Stimulated activated naive B cell treated with anti-CD40 and anti-IgM and Interleukin-4, amounts not matched to agents 10 μg/mL and 1 μg/mL and 100 μg/mL, for 72 hours (primary cell): ENCODE measurements at regions not wholly inside any gene's neighbourhood (a gene's known extent, or its start where the extent isn't known, plus 50 kb on each side); places are given as distances from the start of the nearest gene placed in this dataset.
A peak's percentile ranks its signal among the peaks of the same experiment; 100 is the strongest.

Source experiments
- ATAC-seq, 2 donors: fragments of 150-1000 bp; cut with Tn5 transposase; replicated peaks; 2 replicates each; pipeline ENCODE4 v1.10.0; 2021; ENCODE audit warnings: moderate library complexity in 1 of 2
- DNase-seq: peaks from one replicate; pipeline ENCODE4 v3.0.0; 2021
- H3K27ac Mint-ChIP-seq: one replicate; pipeline ENCODE4 v1.8.0; 2022; ENCODE audit warnings: mild to moderate bottlenecking, mixed read lengths
- H3K27me3 Mint-ChIP-seq, 2 donors: one replicate each; pipeline ENCODE4 v1.8.0; 2022; ENCODE audit warnings: mixed read lengths in 2 of 2
- H3K36me3 Mint-ChIP-seq, 2 donors: one replicate each; pipeline ENCODE4 v1.8.0; 2022; ENCODE audit warnings: mixed read lengths in 2 of 2, mild to moderate bottlenecking in 1 of 2
- H3K4me1 Mint-ChIP-seq, 2 donors: one replicate each; pipeline ENCODE4 v1.8.0; 2022; ENCODE audit warnings: mixed read lengths in 2 of 2, mild to moderate bottlenecking in 1 of 2
- H3K4me3 Mint-ChIP-seq, 2 donors: one replicate each; pipeline ENCODE4 v1.8.0; 2022; ENCODE audit warnings: mild to moderate bottlenecking in 2 of 2, mixed read lengths in 2 of 2, moderate library complexity in 1 of 2
- H3K9me3 Mint-ChIP-seq, 2 donors: one replicate each; pipeline ENCODE4 v1.8.0; 2022; ENCODE audit warnings: mixed read lengths in 2 of 2, mild to moderate bottlenecking in 1 of 2

DNA sequence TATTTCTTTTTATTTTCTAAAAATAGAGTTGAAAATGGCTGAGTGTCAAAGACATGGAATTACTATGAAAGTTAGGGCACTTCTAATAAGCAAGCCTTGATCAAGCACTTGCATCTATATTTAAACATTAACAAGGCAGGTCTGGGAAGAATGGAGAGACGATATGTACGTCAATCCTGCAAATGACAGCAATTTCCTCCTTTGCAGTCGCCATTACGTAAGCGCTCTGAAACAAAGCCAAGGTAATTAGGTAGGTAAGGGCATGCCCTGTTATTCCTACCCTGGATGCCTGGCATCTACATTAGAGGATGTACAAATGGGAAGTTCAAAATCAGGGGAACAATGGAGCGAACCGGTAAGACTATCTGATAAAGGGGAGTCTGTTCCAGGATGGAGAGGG lies 664.0 kb upstream of the ARGLU1 start:
- no peak overlapping the region for H3K4me3 Mint-ChIP-seq

DNA sequence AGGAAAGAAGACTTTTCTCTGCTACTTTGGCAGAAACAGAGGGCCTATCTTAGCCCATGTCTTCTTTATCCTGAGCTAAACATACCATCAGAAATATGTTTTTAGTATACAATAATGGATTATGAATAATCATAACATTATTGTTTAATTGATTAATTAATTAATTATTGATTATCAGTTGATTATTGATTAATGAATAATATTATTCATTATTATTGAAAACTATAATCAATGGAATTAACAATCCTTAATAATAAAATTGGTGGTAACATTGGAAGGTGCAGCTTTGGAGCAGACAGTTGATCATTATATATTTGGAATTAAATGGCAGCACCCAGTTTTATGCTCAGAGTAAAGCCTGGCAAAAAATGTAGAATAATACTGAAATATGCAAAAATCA lies 655.9 kb upstream of the ARGLU1 start:
- Mint-ChIP-seq H3K27me3 (no peaks in the 10 kb centered on the region), H3K27ac (no peak overlapping the region), H3K4me1 (no peaks in the 10 kb centered on the region), H3K4me3 (no peak overlapping the region), H3K9me3 (no peaks in the 10 kb centered on the region), H3K36me3 (no peaks in the 10 kb centered on the region)
- DNase-seq (no peak), ATAC-seq (no peak)

More for the DNA sequence above, 664.0 kb upstream of the ARGLU1 start:
- Mint-ChIP-seq H3K27ac (no peak overlapping the region), H3K27me3 (no peaks in the 10 kb centered on the region), H3K9me3 (no peaks in the 10 kb centered on the region), H3K4me1 (no peaks in the 10 kb centered on the region), H3K36me3 (no peaks in the 10 kb centered on the region)
- ATAC-seq (no peak), DNase-seq (no peak)

DNA sequence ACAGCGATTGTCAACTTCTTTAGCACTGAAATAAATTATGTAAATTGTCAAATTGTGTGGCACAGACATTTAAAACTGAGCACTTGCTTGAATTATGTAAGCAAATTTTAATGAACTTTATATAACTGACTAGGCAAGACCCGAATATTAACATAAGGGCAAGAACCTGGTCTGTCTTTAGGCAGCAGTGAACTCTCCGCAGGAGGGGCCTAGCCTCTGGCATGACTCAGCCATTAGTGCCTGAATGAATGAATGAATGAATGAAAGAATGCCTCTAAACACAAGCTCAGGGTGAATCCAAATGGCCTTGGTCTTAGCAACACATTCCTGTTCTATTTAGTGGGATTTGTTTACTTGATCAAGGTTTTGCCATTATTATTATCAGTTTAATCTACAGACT lies 654.7 kb upstream of the ARGLU1 start:
- H3K9me3 Mint-ChIP-seq = no peaks in the 10 kb centered on the region
- no peaks in the 10 kb centered on the region for H3K4me1 Mint-ChIP-seq
- no peak for ATAC-seq
- H3K27me3 Mint-ChIP-seq = no peaks in the 10 kb centered on the region
- no peak for DNase-seq
- H3K4me3 Mint-ChIP-seq = no peak overlapping the region
- no peak overlapping the region for H3K27ac Mint-ChIP-seq
- H3K36me3 Mint-ChIP-seq = no peaks in the 10 kb centered on the region

DNA sequence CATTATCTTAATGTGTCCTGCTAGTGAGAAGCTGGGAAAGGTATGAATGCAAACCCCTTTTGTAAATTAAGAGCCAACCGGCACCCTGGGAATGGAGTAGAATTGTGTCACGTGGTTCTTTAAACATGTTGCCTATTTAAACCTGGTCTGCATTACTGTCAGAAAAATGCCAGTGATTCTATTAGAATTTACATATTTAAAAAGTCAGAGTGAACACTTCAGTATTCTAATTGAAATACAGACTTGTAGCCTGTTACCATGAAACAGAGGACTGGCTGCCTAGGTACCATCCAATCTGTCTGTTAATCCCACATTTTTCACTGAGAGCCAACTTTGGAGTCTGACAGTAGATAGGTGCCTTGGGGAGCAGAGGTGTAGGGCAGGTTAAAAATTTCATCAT lies 652.3 kb upstream of the ARGLU1 start:
- no peak for ATAC-seq
- H3K27me3 Mint-ChIP-seq = no peaks in the 10 kb centered on the region
- no peak for DNase-seq
- H3K36me3 Mint-ChIP-seq = no peaks in the 10 kb centered on the region
- no peaks in the 10 kb centered on the region for H3K9me3 Mint-ChIP-seq
- no peak overlapping the region for H3K4me3 Mint-ChIP-seq
- no peak overlapping the region for H3K27ac Mint-ChIP-seq
- H3K4me1 Mint-ChIP-seq = no peaks in the 10 kb centered on the region

DNA sequence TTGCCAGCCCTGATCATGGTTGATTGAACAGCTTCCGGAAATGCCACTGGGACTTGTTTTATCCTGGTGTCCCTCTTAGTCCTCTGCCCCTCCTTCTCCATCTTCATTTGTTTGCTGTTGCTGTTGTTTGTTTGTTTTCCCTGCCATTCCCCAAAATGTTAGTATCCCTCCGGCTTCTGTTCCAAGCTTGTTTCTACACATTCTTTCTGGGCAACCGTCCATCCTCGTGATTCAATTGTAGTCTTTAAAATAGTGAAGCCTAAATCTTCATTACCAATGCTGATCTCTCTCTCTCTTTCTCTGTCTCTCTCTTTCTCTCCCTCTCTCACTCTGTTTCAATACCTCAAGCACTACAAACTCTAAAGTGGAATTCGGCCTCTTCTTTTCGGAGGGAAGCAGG lies 649.3 kb upstream of the ARGLU1 start:
- no peak overlapping the region for H3K4me3 Mint-ChIP-seq
- H3K27me3 Mint-ChIP-seq = no peaks in the 10 kb centered on the region
- no peaks in the 10 kb centered on the region for H3K36me3 Mint-ChIP-seq
- no peaks in the 10 kb centered on the region for H3K4me1 Mint-ChIP-seq
- no peak overlapping the region for H3K27ac Mint-ChIP-seq
- DNase-seq (no peak), ATAC-seq (no peak)
- no peaks in the 10 kb centered on the region for H3K9me3 Mint-ChIP-seq

DNA sequence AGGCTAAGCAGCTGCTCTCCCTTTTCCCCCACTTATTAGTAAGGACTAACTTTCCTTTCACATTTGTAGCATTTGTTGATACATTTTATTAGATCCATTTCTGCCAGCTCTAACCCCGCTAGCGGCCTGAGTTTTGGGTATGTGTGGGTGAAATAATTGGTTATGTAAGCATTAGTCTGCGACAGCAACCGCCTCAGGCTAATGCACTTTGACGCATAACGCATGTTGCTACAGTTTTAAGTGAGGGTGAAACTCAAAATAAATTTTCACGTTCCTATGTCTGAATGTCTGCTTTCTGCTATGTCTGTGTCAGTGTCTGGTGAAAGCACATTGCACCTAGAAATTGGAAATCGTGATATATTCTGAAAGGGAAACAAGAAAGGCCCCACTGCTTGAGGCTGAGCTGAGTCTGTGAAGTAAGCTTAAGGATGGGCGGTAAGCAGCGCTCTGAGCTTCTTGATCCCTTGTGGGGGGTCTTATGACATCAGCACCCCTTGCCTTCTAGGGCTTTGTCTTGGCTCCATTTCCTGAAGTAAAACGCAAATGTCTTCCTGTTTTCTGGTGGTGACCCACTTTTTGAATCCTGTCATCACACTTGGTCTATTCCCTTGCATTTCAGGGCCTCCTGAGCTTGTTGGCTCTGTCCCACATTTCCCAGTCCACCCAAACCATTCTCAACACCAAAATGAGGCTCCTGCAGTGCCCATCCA lies 648.3 kb upstream of the ARGLU1 start:
- Mint-ChIP-seq H3K4me1 (no peaks in the 10 kb centered on the region), H3K27me3 (peaks cover under 1 to 1% of the 10 kb centered on the region in 2 donors), H3K9me3 (no peaks in the 10 kb centered on the region), H3K4me3 (no peak overlapping the region), H3K36me3 (no peaks in the 10 kb centered on the region), H3K27ac (no peak overlapping the region)
- ATAC-seq (no peak), DNase-seq (no peak)

DNA sequence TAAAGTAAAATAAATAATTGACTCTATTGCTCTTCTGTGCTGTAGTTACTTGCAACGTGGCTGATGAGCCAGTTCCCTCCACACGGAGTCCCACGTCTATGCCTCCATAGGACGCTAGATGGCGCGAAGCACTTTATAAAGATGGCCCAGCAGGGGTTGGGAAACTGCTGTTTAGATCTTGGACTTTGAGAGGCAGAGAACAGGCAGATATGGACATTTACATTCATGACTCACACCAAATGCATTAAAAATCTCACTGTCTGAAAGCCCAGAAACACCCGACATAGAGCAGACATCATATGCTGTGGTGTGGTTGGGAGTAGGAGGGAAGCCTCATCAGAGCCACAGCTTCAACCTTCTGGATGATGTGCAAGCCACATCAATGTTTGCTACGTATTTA lies 643.1 kb upstream of the ARGLU1 start:
- H3K27me3 Mint-ChIP-seq = peaks cover 6 to 10% of the 10 kb centered on the region in 2 donors
- H3K4me3 Mint-ChIP-seq = no peak overlapping the region
- DNase-seq = peak; percentile 24
- peak; percentile 92 to 94 for ATAC-seq
- no peaks in the 10 kb centered on the region for H3K36me3 Mint-ChIP-seq
- no peaks in the 10 kb centered on the region for H3K4me1 Mint-ChIP-seq
- no peak overlapping the region for H3K27ac Mint-ChIP-seq
- H3K9me3 Mint-ChIP-seq = no peaks in the 10 kb centered on the region

DNA sequence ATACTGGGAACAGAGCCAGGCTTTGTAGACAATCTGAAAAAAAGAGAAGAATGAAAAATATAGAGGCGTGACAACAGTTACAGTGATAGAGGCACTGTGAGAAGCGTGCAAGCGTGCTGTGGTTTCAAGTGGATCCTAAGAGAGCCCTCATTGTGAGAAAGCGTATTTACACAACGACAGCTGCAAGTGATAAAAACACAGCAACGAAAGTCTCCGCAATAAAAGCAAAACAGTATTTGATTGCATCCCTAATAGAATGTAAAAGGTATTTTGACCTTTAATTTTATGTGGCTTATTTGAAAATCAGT lies 642.7 kb upstream of the ARGLU1 start:
- Mint-ChIP-seq H3K4me1 (no peaks in the 10 kb centered on the region), H3K36me3 (no peaks in the 10 kb centered on the region), H3K27ac (no peak overlapping the region), H3K27me3 (peaks cover 6 to 10% of the 10 kb centered on the region in 2 donors), H3K9me3 (no peaks in the 10 kb centered on the region), H3K4me3 (no peak overlapping the region)
- DNase-seq (no peak), ATAC-seq (no peak)

DNA sequence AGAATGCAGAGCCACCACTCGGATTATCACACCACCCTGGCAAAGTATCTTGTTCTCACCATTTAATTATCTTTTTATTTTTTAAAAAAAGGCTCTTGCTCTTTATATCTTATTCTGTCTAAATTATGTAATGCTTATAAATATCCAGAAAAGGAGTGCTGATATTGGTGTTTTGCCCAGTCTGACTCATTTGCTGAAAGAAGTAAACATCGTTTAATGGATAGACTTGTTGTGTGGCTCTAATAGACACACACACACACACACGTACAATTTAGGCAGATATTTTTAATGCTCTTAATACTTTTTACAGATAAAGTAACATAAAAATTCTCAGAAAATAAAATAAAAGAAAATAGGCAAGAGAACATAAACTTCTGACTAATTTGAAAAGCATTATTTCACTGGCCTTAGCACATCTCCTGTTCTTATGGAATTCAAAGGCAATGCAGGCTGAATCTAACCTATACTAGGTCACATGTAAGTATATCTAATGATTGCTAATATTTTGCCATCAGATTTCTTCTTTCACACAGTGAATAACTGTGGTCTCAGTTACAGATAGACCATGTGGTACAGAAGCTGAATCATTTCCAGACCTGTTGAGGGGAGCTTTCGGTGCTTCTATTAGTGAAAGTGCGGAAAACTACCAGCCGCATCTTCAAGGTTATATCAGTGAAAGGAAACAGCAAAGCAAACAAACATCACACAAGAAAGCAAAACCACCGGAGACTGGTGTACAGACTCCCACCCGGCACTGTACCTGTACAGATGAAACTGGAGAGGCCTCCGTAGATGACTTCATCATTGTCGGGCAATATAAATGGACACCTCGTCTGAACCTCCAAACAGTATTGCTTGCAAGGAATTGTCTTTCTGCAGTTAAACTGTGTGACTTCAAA lies 642.1 kb upstream of the ARGLU1 start:
- Mint-ChIP-seq H3K4me3 (no peak overlapping the region), H3K9me3 (no peaks in the 10 kb centered on the region), H3K36me3 (no peaks in the 10 kb centered on the region), H3K27me3 (peaks cover 11 to 15% of the 10 kb centered on the region in 2 donors), H3K4me1 (peaks cover 2 to 3% of the 10 kb centered on the region in 2 donors), H3K27ac (no peak overlapping the region)
- DNase-seq (no peak), ATAC-seq (no peak)

DNA sequence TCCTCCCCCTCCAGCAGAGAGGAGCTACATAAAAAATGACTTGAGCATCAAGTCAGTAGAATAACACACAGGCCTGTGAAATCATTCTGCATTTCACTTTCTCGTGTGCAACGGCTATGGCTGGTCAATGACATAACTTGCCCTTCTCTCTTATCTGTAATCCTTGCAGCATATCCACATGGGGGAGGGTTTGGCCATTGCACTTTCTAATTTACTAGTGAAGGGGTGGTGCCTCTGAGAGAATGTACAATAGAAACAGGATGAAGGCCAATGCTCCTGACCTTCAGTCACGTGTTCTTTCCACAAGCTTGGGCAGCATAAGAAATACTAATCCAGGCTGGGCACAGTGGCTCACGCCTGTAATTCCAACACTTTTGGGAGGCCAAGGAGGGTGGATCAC lies 641.0 kb upstream of the ARGLU1 start:
- no peaks in the 10 kb centered on the region for H3K9me3 Mint-ChIP-seq
- H3K4me3 Mint-ChIP-seq = no peak overlapping the region
- H3K27ac Mint-ChIP-seq = no peak overlapping the region
- DNase-seq (no peak), ATAC-seq (no peak)
- H3K36me3 Mint-ChIP-seq = no peaks in the 10 kb centered on the region
- H3K4me1 Mint-ChIP-seq = peaks cover 2 to 4% of the 10 kb centered on the region in 2 donors
- H3K27me3 Mint-ChIP-seq = peaks cover 11 to 16% of the 10 kb centered on the region in 2 donors

DNA sequence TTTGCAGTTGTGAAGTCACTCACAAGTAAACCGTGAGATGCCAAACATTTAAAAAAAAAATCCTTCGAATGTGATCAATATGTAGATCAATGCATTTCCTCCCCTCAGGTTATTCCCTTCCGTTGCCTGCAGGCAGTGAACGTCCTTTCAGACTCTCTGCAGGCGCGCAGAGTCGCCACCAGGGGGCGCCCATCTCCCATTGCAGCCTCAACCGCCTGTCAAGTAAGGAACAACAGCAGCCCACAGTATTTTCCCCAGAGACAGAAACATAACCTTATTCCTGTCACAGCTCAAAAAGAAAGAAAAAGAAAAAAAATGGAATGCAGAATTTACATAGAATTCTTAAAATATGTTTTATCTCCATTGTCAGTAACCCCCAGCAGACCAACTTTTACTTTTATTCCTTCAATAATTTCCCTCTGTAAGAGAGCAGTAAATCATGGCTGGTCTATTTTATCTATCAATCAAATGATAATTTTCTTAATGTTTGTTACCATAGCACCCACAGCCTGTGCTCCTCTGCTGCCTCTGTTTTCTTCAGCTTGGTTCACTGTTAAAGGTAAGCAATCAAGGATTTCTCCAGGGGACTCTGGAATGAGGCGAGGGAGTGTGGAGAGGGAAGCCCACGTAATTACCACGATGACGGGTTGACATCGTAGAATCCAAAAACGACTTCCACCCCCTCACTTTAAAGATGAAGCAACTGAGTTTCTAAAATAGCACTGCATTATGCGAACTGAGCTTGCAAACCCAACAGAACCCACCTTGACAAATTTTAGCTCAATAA lies 637.6 kb upstream of the ARGLU1 start:
- Mint-ChIP-seq H3K4me1 (peaks cover 2 to 4% of the 10 kb centered on the region in 2 donors), H3K9me3 (no peaks in the 10 kb centered on the region), H3K36me3 (no peaks in the 10 kb centered on the region), H3K4me3 (no peak overlapping the region), H3K27ac (peak overlapping the region; percentile 1), H3K27me3 (peaks cover 9 to 11% of the 10 kb centered on the region in 2 donors)
- DNase-seq (peak; percentile 50), ATAC-seq (peak; percentile 90 to 97)

DNA sequence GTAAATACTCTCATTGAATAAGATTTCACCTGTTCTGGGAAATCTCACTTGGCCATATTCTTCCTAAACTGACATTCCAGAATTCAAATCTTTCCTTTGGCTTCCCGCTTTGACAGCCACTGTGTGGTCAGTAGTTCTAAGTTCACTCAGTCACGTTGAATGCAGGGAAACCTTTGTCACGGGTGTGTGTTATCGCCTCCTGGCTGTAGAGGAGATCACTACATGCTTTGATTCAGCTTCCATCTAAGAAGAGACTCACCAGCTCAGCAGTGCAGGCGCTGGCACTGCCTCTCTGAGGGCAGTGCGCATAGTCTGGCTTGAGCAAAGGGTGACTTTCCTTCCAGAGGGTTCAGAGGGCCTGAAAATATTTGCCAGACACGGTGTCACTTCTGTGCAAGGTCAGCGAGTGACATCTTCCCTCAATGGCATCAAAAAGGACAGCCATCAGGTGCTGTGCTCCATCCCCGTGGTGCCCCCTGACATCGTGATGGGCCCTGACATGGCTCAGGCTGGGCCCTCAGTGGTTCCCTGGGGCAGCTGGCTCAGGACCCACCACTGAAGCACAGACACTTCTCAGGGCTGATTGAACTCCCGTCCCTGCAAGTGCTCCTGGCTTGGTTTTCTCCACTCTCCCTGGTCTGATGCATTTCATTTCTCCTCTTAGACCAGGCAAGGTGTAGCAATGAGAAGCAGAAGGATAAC lies 635.4 kb upstream of the ARGLU1 start:
- no peak overlapping the region for H3K4me3 Mint-ChIP-seq
- no peaks in the 10 kb centered on the region for H3K9me3 Mint-ChIP-seq
- H3K36me3 Mint-ChIP-seq = no peaks in the 10 kb centered on the region
- DNase-seq (no peak), ATAC-seq (peak in 1 of 2 donors; percentile 55)
- H3K27ac Mint-ChIP-seq = no peak overlapping the region
- H3K27me3 Mint-ChIP-seq = peaks cover 6 to 9% of the 10 kb centered on the region in 2 donors
- peaks cover 2 to 4% of the 10 kb centered on the region in 2 donors for H3K4me1 Mint-ChIP-seq

DNA sequence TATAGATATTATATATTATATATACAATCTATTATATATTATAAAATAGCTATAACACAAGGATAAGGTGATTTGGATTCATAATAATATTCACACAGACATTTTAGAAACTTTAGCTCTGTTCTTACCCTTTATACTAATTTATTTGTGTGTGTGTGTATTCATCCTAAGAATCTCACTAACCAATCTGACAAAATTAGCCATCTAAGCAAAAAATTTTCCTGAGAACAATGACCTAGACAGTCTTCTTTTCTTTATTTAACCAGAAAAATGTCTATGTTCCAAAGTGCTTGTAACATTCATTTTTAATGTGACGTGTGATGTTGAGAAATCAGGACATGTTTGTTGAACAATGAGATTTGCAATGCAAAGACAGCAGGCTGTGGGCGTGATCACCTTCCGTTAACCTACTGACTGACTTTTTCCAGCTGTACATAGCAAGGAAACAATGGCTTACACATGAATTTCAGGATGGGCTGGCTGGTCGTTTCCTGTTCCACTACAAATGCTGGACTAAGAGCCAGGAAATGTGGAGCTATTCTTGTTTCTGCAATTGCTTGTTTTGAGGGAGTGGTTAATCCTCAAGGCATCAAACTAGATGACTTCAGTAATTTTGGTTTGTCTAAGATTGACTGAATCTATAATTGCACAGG lies 634.6 kb upstream of the ARGLU1 start:
- no peak overlapping the region for H3K27ac Mint-ChIP-seq
- H3K4me3 Mint-ChIP-seq = no peak overlapping the region
- H3K9me3 Mint-ChIP-seq = no peaks in the 10 kb centered on the region
- no peak for DNase-seq
- no peaks in the 10 kb centered on the region for H3K36me3 Mint-ChIP-seq
- peaks cover 6 to 9% of the 10 kb centered on the region in 2 donors for H3K27me3 Mint-ChIP-seq
- no peak for ATAC-seq
- H3K4me1 Mint-ChIP-seq = peaks cover 2 to 4% of the 10 kb centered on the region in 2 donors

DNA sequence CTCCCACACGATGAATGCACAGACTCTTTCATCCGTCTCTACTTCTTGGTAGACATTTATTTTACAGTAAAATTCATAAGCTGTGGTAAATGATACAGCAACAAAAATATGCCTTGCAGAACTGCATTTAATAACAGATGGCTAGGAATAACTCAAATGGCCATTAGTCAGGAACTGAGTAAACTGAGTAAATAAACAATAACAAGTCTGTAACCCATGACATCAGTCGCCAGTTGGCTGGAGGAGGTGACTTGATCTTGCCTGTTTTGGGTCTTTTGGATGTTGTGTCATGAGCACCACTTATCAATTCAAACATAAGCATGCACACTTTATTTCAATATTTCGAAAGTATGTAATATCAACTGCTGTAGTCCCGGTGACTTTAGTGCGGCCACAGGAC lies 632.6 kb upstream of the ARGLU1 start:
- DNase-seq (no peak), ATAC-seq (no peak)
- peaks cover 0 to 3% of the 10 kb centered on the region in 2 donors for H3K9me3 Mint-ChIP-seq
- H3K4me1 Mint-ChIP-seq = peaks cover 2 to 4% of the 10 kb centered on the region in 2 donors
- no peak overlapping the region for H3K4me3 Mint-ChIP-seq
- peaks cover 5 to 9% of the 10 kb centered on the region in 2 donors for H3K27me3 Mint-ChIP-seq
- H3K27ac Mint-ChIP-seq = no peak overlapping the region
- H3K36me3 Mint-ChIP-seq = no peaks in the 10 kb centered on the region
